Astrocyte of the cerebellum (primary cell): ENCODE measurements at regions not wholly inside any gene's neighbourhood (a gene's known extent, or its start where the extent isn't known, plus 50 kb on each side); places are given as distances from the start of the nearest gene placed in this dataset.

Experiments used
- DNase-seq: peaks from one replicate; pipeline ENCODE4 v3.0.0-alpha.2; 2011; ENCODE audit warnings: low read depth
- H3K4me3 ChIP-seq: 2 replicates; pipeline ENCODE4 v1.5.1; 2011; ENCODE audit warnings: mild to moderate bottlenecking, low read depth, low read length, moderate library complexity
- CTCF ChIP-seq: IDR thresholded peaks from 2 replicates; pipeline ENCODE4 v1.5.1; 2012; ENCODE audit warnings: low read length, low read depth, moderate library complexity, mild to moderate bottlenecking; ENCODE audit errors: missing control alignments
- in situ Hi-C: cut with HindIII; loops from 2 replicates; pipeline ENCODE4 v1.10.0; 2017; ENCODE audit warnings: low sequenced_read_pairs

DNA sequence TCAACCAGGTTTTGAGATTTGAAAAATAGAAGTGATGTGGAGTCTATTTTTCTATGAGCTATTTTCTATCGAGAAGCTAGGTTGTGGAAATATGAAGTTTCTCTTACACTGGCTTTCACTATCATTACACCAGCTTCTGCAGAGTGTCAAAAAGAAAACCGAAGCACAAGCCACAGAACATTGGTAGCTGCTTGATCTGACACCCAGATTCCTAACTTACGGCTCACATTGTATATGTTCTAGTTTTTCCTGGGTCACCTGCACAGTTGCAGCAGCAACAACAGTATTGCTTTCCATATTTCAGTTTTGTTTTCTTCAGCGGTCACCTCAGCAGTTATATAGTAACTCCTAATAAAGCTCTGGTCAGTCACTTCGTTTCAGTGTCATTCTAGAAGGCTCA, 790.1 kb downstream of the PLOD2 start:
- TF ChIP-seq CTCF = no peak
- H3K4me3 ChIP-seq = no peak overlapping the region
- DNase-seq = no peak
- in situ Hi-C loops = no loop called here

DNA sequence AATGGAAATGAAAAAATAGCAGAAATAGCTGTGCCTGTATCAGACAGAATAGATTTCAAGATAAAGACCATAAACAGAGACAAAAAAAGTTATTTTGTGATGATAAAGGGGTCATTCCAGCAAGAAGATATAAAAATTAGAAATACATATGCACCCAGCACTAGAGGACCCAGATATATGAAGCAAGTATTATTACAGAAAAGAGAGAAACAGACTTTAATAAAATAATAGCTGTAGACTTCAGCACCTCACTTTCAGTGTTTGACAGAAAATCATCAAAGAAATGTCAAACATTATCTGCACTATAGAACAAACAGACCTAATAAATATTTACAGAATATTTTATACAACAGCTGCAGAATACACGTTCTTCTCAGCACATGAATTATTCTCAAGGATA, 783.7 kb downstream of the PLOD2 start:
- in situ Hi-C loops = no loop called here
- TF ChIP-seq CTCF = no peak

DNA sequence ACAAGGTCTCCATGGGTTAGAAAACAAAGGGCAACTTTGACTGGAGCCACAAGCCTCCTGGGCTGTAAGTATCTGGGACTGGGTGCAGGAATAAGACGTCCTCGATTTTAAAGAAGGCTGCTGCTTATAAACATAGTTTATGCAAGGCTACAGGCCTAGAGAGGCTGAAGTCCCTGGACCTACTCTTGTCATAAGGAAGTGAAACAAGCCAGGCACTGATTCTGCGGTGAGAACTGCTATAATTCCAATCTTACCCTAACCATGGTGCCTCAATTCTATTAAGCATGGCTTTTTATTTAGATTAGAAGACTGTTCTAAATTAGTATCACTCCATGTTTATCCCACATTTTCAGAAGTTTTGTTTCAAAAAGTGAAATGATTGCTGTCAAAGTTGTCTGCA, 777.6 kb downstream of the PLOD2 start:
- in situ Hi-C loops = no loop called here
- no peak overlapping the region for H3K4me3 ChIP-seq
- no peak for TF ChIP-seq CTCF
- DNase-seq = no peak

More for the DNA sequence above, 783.7 kb downstream of the PLOD2 start:
- no peak overlapping the region for H3K4me3 ChIP-seq
- DNase-seq = no peak

DNA sequence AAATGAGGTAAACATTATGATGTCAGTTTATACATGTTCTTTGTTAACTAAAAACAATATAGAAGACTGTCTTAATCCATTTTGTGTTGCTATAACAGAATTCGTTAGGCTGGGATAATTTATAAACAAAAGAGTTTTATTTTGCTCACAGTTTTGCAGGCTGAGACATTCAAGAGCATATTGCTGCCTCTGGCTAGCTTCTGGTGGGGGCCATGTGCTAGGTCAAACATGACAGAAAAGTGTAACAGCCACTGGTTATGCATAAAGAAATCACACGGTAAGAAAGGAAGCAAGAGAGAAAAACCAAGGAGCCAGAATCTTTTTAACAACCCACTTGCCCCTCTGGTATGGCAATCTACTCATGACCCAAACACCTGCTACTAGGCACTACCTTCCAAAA, 776.7 kb downstream of the PLOD2 start:
- in situ Hi-C loops = no loop called here

GRCh38 chr3:145387211-145387610, 773.8 kb downstream of the PLOD2 start:
- no peak overlapping the region for H3K4me3 ChIP-seq
- in situ Hi-C loops = no loop called here
- no peak for DNase-seq
- TF ChIP-seq CTCF = no peak

More for the DNA sequence above, 776.7 kb downstream of the PLOD2 start:
- TF ChIP-seq CTCF = no peak
- no peak overlapping the region for H3K4me3 ChIP-seq
- DNase-seq = no peak

GRCh38 chr3:145395421-145395820, 765.6 kb downstream of the PLOD2 start:
- H3K4me3 ChIP-seq = no peak overlapping the region
- in situ Hi-C loops = no loop called here
- no peak for TF ChIP-seq CTCF
- no peak for DNase-seq

GRCh38 chr3:145411605-145412004, 749.4 kb downstream of the PLOD2 start:
- no peak overlapping the region for H3K4me3 ChIP-seq
- TF ChIP-seq CTCF = no peak
- DNase-seq = no peak
- in situ Hi-C loops = no loop called here
